GM23248 (cell line): ENCODE measurements at regions not wholly inside any gene's neighbourhood (a gene's known extent, or its start where the extent isn't known, plus 50 kb on each side); places are given as distances from the start of the nearest gene placed in this dataset.

Source experiments
- EZH2 ChIP-seq: fragments of 200-600 bp; sonication (generic); IDR thresholded peaks from 2 replicates; pipeline ENCODE4 v1.6.1; 2018; ENCODE audit warnings: antibody characterized with exemption, mild to moderate bottlenecking; ENCODE audit not compliant: insufficient read depth, poor library complexity, severe bottlenecking
- EZH2phosphoT487 ChIP-seq: fragments of 200-600 bp; sonication (generic); IDR thresholded peaks from 2 replicates; pipeline ENCODE4 v1.6.1; 2018; ENCODE audit warnings: antibody characterized with exemption, moderate library complexity, mild to moderate bottlenecking, low read depth; ENCODE audit not compliant: insufficient read depth

- TF ChIP-seq EZH2 (no peak), EZH2phosphoT487 (no peak)
Observed at GRCh38 chr1:19011845-19012231, 55.4 kb upstream of the IFFO2 start.
